Cardiac muscle cell (in vitro differentiated cells and primary cell): ENCODE measurements at regions not wholly inside any gene's neighbourhood (a gene's known extent, or its start where the extent isn't known, plus 50 kb on each side); places are given as distances from the start of the nearest gene placed in this dataset.

Experiments used
- DNase-seq, 2 donors: peaks; one replicate each; pipeline versions ENCODE4 v3.0.0 to v3.0.0-alpha.2; 2010 to 2017; ENCODE audit warnings: low read depth in 1 of 2, low spot score in 1 of 2
- H3K27ac ChIP-seq: fragments of 200-600 bp; sonication (generic); 2 replicates; pipeline ENCODE4 v1.5.1; 2016
- H3K27me3 ChIP-seq: fragments of 200-600 bp; sonication (generic); 2 replicates; pipeline ENCODE4 v1.6.0; 2016; ENCODE audit warnings: control low read depth
- H3K36me3 ChIP-seq: fragments of 200-600 bp; sonication (generic); 2 replicates; pipeline ENCODE4 v1.5.1; 2016; ENCODE audit warnings: control low read depth
- H3K4me1 ChIP-seq: fragments of 200-600 bp; sonication (generic); 2 replicates; pipeline ENCODE4 v1.8.1; 2017; ENCODE audit warnings: low read depth, mild to moderate bottlenecking, mixed run types
- H3K4me3 ChIP-seq: fragments of 200-600 bp; sonication (generic); 2 replicates; pipeline ENCODE4 v1.5.1; 2016; ENCODE audit warnings: mild to moderate bottlenecking
- H3K9me3 ChIP-seq: fragments of 200-600 bp; sonication (generic); 2 replicates; pipeline ENCODE4 v1.5.1; 2017; ENCODE audit warnings: low read depth, mild to moderate bottlenecking, control low read depth
- TF ChIP-seq, protein P1 (sequence below): IDR thresholded peaks from 2 replicates; pipeline ENCODE4 v1.5.1; 2012; ENCODE audit warnings: low read depth, mild to moderate bottlenecking, low read length

DNA sequence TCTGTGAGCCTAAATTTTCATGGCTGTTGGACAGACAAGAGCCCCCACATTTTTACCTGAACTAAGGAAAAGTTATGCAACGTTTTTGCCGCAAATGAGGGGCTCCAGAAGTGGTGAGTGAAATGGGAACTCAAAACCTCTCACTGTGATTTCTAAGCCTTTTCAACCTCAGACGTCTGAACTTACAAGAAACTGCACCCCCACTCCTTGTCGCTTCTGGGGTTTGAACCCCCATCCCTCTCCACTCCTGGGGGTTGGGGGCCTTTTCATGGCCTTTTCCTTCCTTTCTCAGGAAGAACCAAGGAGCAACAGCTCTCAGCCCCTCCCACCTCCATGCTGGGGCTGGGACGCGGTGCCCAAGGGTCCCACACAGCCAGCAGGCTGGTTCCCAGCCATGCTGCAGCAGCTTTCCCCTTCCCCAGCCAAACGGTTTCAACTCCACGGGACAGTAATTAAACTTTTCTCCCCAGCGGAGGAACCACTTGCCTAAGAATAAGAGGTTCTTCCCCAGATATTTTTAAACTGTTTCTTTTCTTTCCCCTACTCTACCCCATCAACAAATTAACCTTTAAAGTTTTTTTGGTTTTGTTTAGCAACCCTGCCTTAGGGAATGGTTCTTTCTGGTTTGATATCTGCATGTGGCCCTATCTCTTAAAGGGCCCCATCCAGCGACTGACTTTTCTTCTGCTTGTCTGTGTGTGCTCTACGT is 387.6 kb upstream of the CBLB start:
- Histone ChIP-seq H3K4me1 (no peaks in the 10 kb centered on the region), H3K27me3 (no peaks in the 10 kb centered on the region), H3K9me3 (no peaks in the 10 kb centered on the region), H3K4me3 (no peak overlapping the region), H3K27ac (no peak overlapping the region), H3K36me3 (no peaks in the 10 kb centered on the region)
- TF ChIP-seq, protein P1, sequence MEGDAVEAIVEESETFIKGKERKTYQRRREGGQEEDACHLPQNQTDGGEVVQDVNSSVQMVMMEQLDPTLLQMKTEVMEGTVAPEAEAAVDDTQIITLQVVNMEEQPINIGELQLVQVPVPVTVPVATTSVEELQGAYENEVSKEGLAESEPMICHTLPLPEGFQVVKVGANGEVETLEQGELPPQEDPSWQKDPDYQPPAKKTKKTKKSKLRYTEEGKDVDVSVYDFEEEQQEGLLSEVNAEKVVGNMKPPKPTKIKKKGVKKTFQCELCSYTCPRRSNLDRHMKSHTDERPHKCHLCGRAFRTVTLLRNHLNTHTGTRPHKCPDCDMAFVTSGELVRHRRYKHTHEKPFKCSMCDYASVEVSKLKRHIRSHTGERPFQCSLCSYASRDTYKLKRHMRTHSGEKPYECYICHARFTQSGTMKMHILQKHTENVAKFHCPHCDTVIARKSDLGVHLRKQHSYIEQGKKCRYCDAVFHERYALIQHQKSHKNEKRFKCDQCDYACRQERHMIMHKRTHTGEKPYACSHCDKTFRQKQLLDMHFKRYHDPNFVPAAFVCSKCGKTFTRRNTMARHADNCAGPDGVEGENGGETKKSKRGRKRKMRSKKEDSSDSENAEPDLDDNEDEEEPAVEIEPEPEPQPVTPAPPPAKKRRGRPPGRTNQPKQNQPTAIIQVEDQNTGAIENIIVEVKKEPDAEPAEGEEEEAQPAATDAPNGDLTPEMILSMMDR: no peak
- no peak for DNase-seq

DNA sequence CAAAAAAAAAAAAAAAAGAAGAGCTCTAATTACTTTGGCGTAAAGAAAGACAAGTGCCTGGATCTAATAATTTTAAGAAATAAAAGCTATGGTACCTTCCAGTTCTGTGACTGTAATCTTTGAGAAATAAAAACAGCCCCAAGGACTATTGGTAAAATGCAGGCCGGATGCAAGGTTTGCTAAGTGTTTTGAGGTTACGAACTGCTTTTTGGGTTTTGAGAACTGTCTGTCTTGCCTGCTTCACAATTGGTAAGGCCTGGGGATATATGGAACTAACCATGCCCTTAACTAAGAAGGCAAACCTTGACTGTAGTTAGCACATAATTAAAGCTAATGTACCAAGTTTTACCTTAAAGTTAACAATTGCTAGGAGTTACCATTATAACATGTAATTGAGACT is 388.4 kb upstream of the CBLB start:
- Histone ChIP-seq H3K4me3 (no peak overlapping the region), H3K36me3 (no peaks in the 10 kb centered on the region), H3K27ac (no peak overlapping the region), H3K27me3 (no peaks in the 10 kb centered on the region), H3K9me3 (no peaks in the 10 kb centered on the region), H3K4me1 (no peaks in the 10 kb centered on the region)
- TF ChIP-seq, protein P1: no peak
- DNase-seq: no peak

DNA sequence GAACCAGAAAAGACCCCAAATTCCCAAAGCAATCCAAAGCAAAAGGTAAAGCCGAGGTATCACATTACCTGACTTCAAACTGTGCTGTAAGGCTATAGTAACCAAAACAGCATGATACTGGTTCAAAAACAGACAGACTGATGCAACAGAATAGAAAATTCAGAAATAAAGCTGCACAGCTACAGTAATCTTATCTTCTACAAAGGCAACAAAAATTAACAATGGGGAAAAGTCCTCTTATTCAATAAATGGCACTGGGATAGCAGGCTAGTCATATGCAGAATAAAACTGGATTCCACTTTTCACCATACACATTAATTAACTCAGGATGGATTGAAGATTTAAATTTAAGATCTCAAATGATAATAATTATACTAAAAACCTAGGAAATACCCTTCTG is 392.6 kb upstream of the CBLB start:
- H3K36me3 ChIP-seq: no peaks in the 10 kb centered on the region
- H3K4me1 ChIP-seq: peaks cover 6% of the 10 kb centered on the region
- no peaks in the 10 kb centered on the region for H3K27me3 ChIP-seq
- no peaks in the 10 kb centered on the region for H3K9me3 ChIP-seq
- peak in 1 of 2 donors; percentile 7 for DNase-seq
- no peak overlapping the region for H3K27ac ChIP-seq
- no peak overlapping the region for H3K4me3 ChIP-seq
- TF ChIP-seq, protein P1: no peak

DNA sequence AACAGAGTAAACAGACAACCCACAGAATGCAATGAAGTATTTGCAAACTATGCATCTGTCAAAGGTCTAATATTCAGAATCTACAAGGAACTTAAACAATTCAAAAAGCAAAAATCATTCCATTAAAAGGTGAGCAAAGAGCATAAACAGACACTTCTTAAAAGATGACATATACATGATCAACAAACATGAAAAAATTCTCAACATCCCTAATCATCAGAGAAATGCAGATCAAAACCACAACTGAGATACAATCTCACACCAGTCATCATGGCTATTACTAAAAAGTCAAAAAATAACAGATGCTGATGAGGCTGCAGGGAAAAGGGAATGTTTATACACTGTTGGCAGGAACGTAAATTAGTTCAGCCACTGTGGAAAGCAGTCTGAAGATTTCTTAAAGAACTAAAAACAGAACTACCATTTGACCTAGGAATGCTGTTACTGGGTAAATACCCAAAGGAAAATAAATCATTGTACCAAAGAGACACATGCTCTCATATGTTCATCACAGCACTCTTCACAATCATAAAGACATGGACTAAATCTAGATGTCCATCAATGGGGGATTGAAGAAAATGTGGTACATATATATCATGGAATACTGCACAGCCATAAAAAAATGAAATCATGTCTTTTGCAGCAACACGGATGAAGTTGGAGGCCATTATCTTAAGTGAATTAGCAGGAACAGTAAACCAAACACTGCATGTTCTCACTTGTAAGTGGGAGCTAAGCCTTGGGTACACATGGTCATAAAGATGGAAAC is 393.3 kb upstream of the CBLB start:
- H3K27me3 ChIP-seq: no peaks in the 10 kb centered on the region
- H3K4me3 ChIP-seq: no peak overlapping the region

DNA sequence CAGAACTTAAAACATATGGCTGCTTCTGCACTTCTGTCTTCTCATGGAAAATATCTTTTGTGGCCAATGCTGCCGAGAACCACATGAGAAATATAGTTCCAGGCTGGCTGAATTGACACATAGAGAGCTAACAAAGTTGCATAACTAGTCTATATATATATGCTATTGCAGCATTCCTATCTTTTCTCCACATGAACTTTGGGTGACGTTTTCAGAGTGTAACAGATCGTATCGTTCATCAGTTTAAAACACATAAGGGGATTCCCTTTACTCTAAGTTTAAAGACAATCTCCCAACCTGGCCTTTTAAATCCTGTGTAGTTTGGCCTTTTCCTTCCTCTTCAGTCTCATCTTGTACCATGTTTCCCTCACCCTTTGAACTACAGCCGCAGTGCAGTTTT is 394.2 kb upstream of the CBLB start:
- TF ChIP-seq, protein P1: no peak
- Histone ChIP-seq H3K9me3 (no peaks in the 10 kb centered on the region), H3K4me1 (peaks cover 6% of the 10 kb centered on the region), H3K36me3 (no peaks in the 10 kb centered on the region), H3K27me3 (no peaks in the 10 kb centered on the region), H3K4me3 (no peak overlapping the region), H3K27ac (no peak overlapping the region)
- peak in 1 of 2 donors; percentile 57 for DNase-seq

More for the DNA sequence above, 393.3 kb upstream of the CBLB start:
- no peaks in the 10 kb centered on the region for H3K36me3 ChIP-seq
- TF ChIP-seq, protein P1: no peak
- peak in 1 of 2 donors; percentile 38 for DNase-seq
- H3K27ac ChIP-seq: no peak overlapping the region
- no peaks in the 10 kb centered on the region for H3K9me3 ChIP-seq
- peaks cover 6% of the 10 kb centered on the region for H3K4me1 ChIP-seq
